ENCODE measurements at regions not wholly inside any gene's neighbourhood (a gene's known extent, or its start where the extent isn't known, plus 50 kb on each side); places are given as distances from the start of the nearest gene placed in this dataset.

DNA sequence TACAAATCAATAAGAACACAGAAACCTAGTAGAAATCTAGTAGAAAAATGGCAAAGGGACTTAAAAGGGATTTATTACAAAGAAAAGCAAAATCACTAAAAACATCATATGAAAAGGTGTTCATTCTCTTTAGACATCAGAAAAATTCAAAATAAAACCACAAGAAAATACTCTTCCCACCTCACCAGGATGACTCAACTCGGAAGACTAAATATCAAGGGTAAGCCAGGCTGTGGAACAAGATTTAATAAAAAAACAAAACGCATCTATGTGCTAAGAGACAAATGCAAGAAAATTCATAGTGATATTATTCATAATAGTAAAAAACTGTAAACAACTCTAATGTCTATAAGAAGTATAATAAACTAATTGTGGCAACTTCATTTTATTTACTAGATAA lies 181.6 kb upstream of the GHR start:
- Mint-ChIP-seq H3K36me3 (ENCODE audit: low read depth, unreplicated experiment) (no peaks in the 10 kb centered on the region), H3K9me3 (ENCODE audit: unreplicated experiment) (no peaks in the 10 kb centered on the region), H3K4me1 (ENCODE audit: low read depth, unreplicated experiment) (no peaks in the 10 kb centered on the region), H3K4me3 (ENCODE audit: unreplicated experiment) (no peak overlapping the region), H3K27me3 (ENCODE audit: low read depth, unreplicated experiment) (peaks cover 15% of the 10 kb centered on the region), H3K27ac (ENCODE audit: unreplicated experiment) (no peak overlapping the region)
- H3K4me2 ChIP-seq (ENCODE audit: low read length), result no peak overlapping the region
- H4K20me1 ChIP-seq (ENCODE audit: insufficient read depth, low read length), result no peaks in the 10 kb centered on the region
- no peak overlapping the region for H3K9ac ChIP-seq (ENCODE audit: low read length)
- no peak overlapping the region for H3K27ac ChIP-seq (ENCODE audit: low read depth, low read length)
- no peak overlapping the region for H3K4me3 ChIP-seq (ENCODE audit: insufficient read depth, low read depth, low read length)
- no peak for DNase-seq (ENCODE audit: low read depth)
- H3K36me3 ChIP-seq (ENCODE audit: insufficient read depth, low read length), result no peaks in the 10 kb centered on the region
- no peak overlapping the region for H2AFZ ChIP-seq (ENCODE audit: low read depth, low read length)
- H3K79me2 ChIP-seq (ENCODE audit: insufficient read depth, low read length), result no peaks in the 10 kb centered on the region
- H3K4me1 ChIP-seq (ENCODE audit: insufficient read depth, low read length), result no peaks in the 10 kb centered on the region
- H3K9me3 ChIP-seq (ENCODE audit: insufficient read depth, low read depth, low read length), result no peaks in the 10 kb centered on the region
- no peak for FAIRE-seq
- H3K27me3 ChIP-seq (ENCODE audit: insufficient read depth, low read length), result no peaks in the 10 kb centered on the region
- TF ChIP-seq, protein P1, sequence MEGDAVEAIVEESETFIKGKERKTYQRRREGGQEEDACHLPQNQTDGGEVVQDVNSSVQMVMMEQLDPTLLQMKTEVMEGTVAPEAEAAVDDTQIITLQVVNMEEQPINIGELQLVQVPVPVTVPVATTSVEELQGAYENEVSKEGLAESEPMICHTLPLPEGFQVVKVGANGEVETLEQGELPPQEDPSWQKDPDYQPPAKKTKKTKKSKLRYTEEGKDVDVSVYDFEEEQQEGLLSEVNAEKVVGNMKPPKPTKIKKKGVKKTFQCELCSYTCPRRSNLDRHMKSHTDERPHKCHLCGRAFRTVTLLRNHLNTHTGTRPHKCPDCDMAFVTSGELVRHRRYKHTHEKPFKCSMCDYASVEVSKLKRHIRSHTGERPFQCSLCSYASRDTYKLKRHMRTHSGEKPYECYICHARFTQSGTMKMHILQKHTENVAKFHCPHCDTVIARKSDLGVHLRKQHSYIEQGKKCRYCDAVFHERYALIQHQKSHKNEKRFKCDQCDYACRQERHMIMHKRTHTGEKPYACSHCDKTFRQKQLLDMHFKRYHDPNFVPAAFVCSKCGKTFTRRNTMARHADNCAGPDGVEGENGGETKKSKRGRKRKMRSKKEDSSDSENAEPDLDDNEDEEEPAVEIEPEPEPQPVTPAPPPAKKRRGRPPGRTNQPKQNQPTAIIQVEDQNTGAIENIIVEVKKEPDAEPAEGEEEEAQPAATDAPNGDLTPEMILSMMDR (IDR thresholded peaks at IDR 0.05; ENCODE audit: insufficient read depth, low read depth, low read length), result no peak
- TF ChIP-seq EZH2 (IDR thresholded peaks at IDR 0.05; ENCODE audit: insufficient read depth, low read length), result no peak

DNA sequence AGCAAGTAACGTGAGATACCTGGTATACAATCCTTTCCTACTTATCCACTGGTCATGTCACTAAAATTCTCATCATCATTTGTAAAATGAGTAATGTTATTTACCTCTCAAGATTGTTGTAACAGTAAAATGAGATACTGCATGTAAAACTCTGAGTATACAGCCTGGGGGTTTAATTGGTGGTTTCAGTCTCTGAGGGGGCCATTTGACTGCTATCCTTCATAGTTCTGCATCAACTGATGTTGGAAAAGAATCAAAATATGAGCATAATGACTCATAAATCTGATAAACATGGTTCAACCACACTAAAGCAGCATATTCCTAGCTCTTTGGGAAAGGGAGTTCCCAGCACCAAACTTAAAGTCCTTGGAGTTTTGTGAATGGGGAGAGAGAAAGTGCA lies 181.0 kb upstream of the GHR start:
- no peaks in the 10 kb centered on the region for H3K4me1 Mint-ChIP-seq (ENCODE audit: low read depth, unreplicated experiment)
- no peak overlapping the region for H3K27ac ChIP-seq (ENCODE audit: low read depth, low read length)
- no peaks in the 10 kb centered on the region for H4K20me1 ChIP-seq (ENCODE audit: insufficient read depth, low read length)
- H3K4me3 Mint-ChIP-seq (ENCODE audit: unreplicated experiment), result no peak overlapping the region
- no peaks in the 10 kb centered on the region for H3K9me3 Mint-ChIP-seq (ENCODE audit: unreplicated experiment)
- H3K27me3 Mint-ChIP-seq (ENCODE audit: low read depth, unreplicated experiment), result peaks cover 13% of the 10 kb centered on the region
- no peaks in the 10 kb centered on the region for H3K27me3 ChIP-seq (ENCODE audit: insufficient read depth, low read length)
- no peak overlapping the region for H3K4me2 ChIP-seq (ENCODE audit: low read length)
- H3K9me3 ChIP-seq (ENCODE audit: insufficient read depth, low read depth, low read length), result no peaks in the 10 kb centered on the region
- FAIRE-seq (no peak), DNase-seq (ENCODE audit: low read depth) (no peak)
- no peak for TF ChIP-seq EZH2 (IDR thresholded peaks at IDR 0.05; ENCODE audit: insufficient read depth, low read length)
- TF ChIP-seq, protein P1 (IDR thresholded peaks at IDR 0.05; ENCODE audit: insufficient read depth, low read depth, low read length), result no peak
- H3K4me1 ChIP-seq (ENCODE audit: insufficient read depth, low read length), result no peaks in the 10 kb centered on the region
- no peak overlapping the region for H3K27ac Mint-ChIP-seq (ENCODE audit: unreplicated experiment)
- no peaks in the 10 kb centered on the region for H3K36me3 ChIP-seq (ENCODE audit: insufficient read depth, low read length)
- H2AFZ ChIP-seq (ENCODE audit: low read depth, low read length), result no peak overlapping the region
- no peak overlapping the region for H3K9ac ChIP-seq (ENCODE audit: low read length)
- H3K36me3 Mint-ChIP-seq (ENCODE audit: low read depth, unreplicated experiment), result no peaks in the 10 kb centered on the region
- H3K4me3 ChIP-seq (ENCODE audit: insufficient read depth, low read depth, low read length), result no peak overlapping the region
- no peaks in the 10 kb centered on the region for H3K79me2 ChIP-seq (ENCODE audit: insufficient read depth, low read length)

DNA sequence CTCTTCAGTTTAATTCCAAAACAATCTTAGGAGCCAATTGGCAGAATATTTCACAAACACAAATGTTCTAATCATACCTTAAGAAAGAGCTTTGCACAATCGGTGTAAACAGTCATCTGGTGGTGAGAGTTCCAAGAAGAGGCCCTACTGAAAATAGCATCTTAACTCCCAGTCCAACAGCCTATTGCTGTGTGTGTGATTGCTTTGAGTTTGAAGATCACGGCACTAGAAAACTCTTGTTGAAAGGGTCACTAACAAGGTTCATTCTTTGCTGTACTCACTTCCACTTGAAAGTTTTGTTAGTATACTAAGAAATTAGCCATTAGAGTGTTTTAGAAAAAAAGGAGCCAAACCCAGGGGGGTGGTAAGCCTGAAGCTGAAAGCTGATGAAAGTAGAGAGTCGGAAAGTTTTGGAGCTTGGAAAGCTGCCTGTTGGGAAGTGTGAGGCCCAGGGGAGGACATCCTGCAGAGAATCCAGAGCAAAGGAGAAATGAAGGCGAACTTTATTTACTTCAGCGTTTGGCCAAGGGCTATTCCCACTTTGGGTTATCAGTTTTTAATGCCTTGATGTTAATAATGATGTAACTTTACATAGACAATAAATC lies 180.3 kb upstream of the GHR start:
- Histone ChIP-seq H3K79me2 (ENCODE audit: insufficient read depth, low read length) (no peaks in the 10 kb centered on the region), H2AFZ (ENCODE audit: low read depth, low read length) (no peak overlapping the region), H3K4me2 (ENCODE audit: low read length) (no peak overlapping the region), H3K4me1 (ENCODE audit: insufficient read depth, low read length) (no peaks in the 10 kb centered on the region), H3K9me3 (ENCODE audit: insufficient read depth, low read depth, low read length) (no peaks in the 10 kb centered on the region), H4K20me1 (ENCODE audit: insufficient read depth, low read length) (no peaks in the 10 kb centered on the region), H3K27me3 (ENCODE audit: insufficient read depth, low read length) (no peaks in the 10 kb centered on the region), H3K27ac (ENCODE audit: low read depth, low read length) (no peak overlapping the region), H3K36me3 (ENCODE audit: insufficient read depth, low read length) (no peaks in the 10 kb centered on the region), H3K9ac (ENCODE audit: low read length) (no peak overlapping the region), H3K4me3 (ENCODE audit: insufficient read depth, low read depth, low read length) (no peak overlapping the region)
- FAIRE-seq, result no peak
- no peak for TF ChIP-seq EZH2 (IDR thresholded peaks at IDR 0.05; ENCODE audit: insufficient read depth, low read length)
- TF ChIP-seq, protein P1 (IDR thresholded peaks at IDR 0.05; ENCODE audit: insufficient read depth, low read depth, low read length), result no peak
- Mint-ChIP-seq H3K4me3 (ENCODE audit: unreplicated experiment) (no peak overlapping the region), H3K9me3 (ENCODE audit: unreplicated experiment) (no peaks in the 10 kb centered on the region), H3K4me1 (ENCODE audit: low read depth, unreplicated experiment) (no peaks in the 10 kb centered on the region), H3K27me3 (ENCODE audit: low read depth, unreplicated experiment) (peaks cover 18% of the 10 kb centered on the region), H3K27ac (ENCODE audit: unreplicated experiment) (no peak overlapping the region), H3K36me3 (ENCODE audit: low read depth, unreplicated experiment) (no peaks in the 10 kb centered on the region)
- no peak for DNase-seq (ENCODE audit: low read depth)

Measured in astrocyte (in vitro differentiated cells and primary cell).